ENCODE measurements at regions not wholly inside any gene's neighbourhood (a gene's known extent, or its start where the extent isn't known, plus 50 kb on each side); places are given as distances from the start of the nearest gene placed in this dataset.
"Not testable (repeated sequence)": the region's sequence is repeated elsewhere in the genome, so short reads cannot be mapped to it uniquely, and the experiment has no call there.

GRCh38 chr4:102210806-102211205 lies 134.5 kb downstream of the SLC39A8 start:
- TF ChIP-seq CTCF (conservative IDR thresholded peaks at IDR 0.05 in 1 of 2, IDR thresholded peaks at IDR 0.05 in 1 of 2; ENCODE audit: low read depth in 1 of 2, low read length in 2 of 2); EZH2 (IDR thresholded peaks at IDR 0.05; ENCODE audit: low read length, missing control alignments): not testable (repeated sequence)
